CD4-positive, alpha-beta T cell treated with Interferon alpha-2 for 1 hour (primary cell): ENCODE measurements at regions not wholly inside any gene's neighbourhood (a gene's known extent, or its start where the extent isn't known, plus 50 kb on each side); places are given as distances from the start of the nearest gene placed in this dataset.

Source experiments
- DNase-seq, 2 donors: peaks; one replicate each; pipeline ENCODE4 v3.0.0-alpha.2; 2020 to 2022

DNA sequence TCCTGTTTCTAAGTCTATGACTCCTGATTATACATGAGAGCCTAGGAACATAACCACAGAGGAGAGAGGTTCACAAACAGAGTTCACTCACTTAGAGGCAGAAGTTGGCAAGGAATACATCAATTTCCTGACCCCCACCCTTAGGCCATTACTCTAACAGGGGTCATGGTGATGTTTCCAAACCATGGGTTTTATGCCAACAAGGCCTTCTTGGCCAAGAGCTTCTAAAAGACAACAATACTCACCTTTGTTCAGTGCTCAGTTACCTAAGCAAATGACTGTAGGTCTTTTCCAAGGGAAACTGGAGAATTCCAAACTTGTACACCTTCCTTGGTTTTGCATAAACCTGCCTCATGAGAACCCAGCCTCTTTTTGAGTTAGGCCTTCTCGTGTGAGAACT lies 52.6 kb downstream of the ERICH4 start:
- DNase-seq: no peak

DNA sequence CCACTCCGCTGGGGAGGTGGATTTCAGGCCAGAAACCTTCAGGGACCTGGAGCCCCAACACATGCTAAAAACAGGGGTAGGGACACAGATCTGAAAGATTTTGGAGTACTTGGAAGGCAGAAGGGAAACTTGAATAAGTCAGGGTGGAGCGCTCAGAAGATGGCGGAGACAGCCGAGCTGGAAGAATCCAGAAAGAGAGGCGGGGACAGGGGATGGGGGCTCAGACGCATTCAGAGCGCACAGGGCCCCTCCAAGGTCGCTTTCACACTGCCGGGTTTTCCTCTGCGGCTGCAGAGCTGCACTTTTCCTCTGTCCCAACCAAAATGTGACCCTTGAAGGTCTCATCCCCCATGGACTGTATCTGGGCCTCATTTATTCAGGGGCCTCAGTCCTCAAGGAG lies 56.9 kb downstream of the ERICH4 start:
- no peak for DNase-seq

DNA sequence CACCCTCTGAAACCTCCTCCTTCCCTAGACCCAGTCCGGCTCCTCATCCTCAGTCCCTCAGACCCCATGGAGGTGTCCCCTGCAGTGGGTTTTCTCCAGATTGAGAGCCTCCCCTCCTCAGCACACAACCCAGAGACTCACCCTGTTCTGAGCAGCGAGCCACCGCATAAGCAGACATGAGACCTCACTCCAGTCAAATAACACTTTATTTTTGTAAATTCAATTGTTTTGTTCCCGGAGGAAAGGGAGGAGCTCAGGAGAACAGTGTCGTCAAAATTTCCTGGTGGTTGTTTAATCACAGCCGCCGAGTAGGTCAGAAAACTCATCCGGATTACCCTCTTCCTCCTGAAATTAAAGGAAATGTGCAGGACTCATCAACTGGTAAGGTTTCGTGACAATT lies 57.5 kb downstream of the ERICH4 start:
- no peak for DNase-seq

DNA sequence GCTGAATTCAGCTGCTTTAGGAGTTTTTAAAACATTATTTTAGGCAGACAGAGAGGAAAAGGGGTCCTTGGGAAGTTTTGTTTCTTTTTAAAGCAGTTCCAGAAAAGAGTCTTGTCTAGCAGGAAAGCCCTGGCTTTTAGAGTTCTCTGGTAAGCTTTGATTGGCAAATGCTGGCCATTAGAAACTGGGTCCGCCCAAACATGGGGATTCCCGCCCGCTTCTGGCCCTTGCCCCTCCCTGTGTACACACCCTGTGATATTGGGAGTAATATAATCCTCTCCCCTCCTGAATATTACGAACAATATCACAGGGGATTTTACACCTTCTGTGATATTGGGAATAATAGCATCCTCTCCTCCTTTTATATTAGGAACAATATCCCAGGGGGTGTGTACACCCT lies 58.9 kb downstream of the ERICH4 start:
- DNase-seq: no peak

DNA sequence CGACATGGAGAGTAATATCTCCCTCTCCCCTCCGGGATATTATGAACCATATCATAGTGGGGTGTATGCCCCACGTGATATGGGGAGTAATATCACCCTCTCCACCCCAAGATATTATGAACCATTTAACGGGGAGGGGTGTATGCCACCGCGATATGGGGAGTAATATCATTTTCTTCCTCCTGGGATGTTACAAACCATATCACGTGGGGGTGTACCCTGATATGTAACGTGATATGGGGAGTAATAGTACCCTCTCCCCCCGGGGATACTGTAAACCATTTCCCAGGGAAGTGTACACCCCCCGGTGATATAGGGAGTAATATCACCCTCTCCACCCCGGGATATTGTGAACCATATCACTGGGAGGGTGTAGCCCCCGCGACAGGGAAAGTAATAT lies 62.1 kb downstream of the ERICH4 start:
- no peak for DNase-seq

DNA sequence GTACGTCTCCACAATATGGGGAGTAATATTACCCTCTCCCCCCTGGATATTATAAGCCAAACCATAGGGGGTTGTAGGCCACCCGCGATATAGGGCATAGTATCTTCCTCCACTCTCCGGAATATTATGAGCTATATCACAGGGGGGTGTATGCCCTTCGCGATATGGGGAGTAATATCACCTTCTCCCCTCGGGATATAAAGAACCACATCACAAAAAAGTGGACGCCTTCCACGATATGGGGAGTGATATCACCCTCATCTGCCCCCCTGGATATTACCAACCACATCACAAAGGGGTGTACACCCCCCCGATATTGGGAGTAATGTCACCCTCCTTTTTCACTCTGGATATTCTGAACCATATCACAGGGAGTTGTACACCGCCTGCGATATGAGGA lies 65.5 kb upstream of the CEACAM21 start:
- no peak for DNase-seq

DNA sequence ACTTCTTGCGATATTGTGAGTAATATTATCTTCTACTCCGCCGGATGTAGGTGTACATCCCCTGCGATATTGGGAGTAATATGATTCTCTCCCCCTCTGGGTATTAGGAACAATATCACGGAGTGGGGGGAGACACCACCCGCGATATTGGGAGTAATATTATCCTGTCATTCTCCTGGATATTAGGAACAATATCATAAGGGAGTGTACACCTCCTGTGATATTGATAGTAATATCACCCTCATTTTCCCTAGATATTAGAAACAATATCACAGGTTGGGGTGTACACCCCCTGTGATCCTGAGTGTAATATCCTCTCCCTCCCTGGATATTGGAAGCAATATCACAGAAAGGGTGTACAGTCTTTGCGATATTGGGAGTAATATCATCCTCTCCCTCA lies 64.3 kb upstream of the CEACAM21 start:
- no peak for DNase-seq

DNA sequence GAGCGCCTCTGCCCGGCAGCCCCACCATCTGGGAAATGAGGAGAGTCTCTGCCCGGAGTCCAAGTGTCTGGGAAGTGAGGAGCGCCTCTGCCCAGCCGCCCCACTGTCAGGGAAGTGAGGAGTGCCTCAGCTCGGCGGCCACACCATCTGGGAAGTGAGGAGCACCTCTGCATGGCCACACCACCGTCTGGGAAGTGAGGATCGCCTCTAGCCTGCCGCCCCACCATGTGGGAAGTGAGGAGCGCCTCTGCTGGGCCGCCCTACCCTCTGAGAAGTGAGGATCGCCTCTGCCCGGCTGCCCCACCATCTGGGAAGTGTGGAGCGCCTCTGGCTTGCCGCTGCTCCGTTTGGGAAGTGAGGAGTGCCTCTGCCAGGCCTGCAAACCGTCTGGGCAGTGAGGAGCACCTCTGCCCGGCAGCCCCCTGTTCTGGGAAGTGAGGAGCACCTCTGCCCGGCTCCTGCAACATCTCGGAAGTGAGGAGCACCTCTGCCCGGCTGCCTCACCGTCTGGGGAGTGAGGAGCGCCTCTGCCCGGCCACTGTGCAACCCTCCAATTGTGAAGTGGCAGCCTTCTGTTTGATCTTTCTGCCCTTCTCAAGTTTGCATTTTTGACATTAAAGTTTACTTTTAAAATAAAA lies 60.8 kb upstream of the CEACAM21 start:
- no peak for DNase-seq

DNA sequence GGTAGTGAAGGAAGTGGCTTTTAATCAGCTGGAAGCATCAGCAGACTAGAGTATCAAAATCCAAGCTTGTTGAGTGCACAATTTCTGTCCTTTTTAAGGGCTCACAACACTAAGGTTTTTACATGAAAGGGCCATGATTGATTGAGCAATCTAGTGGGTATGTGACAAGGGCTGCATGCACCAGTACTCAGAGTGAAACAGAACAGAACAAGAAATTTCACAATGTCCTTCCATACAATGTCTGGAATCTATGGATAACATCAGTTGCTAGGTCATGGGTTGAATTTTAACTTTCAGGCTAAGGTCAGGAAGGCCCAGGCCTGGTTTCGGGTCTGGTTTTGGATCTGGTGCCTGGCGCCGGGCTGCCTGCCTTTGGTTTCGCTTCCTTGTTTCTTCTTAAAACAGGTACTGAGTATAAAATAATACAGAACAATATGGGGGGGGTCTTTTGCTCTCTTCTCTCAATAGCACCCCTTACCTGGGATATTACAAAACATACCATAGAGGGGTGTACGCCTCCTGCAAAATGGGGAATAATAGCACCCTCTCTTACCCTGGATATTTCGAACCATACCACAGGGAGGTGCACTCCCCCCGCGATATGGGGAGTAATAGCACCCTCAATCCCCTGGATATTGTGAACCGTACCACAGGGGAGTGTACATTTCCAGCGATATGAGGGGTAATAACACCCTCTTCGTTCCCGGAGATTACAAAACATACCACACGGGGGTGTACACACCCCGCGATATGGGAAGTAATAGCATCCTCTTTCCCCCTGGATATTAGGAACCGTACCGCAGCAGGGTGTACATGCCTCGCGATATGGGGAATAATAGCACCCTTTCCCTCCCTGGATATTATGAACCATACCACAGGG lies 59.4 kb upstream of the CEACAM21 start:
- peak; percentile 22 to 34 for DNase-seq

DNA sequence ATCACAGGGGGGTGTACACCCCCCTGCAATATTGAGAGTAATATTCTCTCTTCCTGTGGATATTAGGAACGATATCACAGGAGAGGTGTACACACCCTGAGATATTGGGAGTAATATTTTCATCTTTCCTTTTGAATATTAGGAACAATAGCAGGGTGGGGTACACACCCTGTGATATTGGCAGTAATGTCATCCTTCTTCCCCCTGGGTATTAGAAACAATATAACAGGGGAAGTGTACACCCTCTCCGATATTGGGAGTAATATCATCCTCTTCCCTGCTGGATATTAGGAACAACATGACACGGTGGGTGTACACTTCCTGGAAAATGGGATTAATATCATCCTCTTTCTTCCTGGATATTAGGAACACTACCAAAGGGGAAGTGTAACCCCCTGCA lies 57.8 kb upstream of the CEACAM21 start:
- no peak for DNase-seq

DNA sequence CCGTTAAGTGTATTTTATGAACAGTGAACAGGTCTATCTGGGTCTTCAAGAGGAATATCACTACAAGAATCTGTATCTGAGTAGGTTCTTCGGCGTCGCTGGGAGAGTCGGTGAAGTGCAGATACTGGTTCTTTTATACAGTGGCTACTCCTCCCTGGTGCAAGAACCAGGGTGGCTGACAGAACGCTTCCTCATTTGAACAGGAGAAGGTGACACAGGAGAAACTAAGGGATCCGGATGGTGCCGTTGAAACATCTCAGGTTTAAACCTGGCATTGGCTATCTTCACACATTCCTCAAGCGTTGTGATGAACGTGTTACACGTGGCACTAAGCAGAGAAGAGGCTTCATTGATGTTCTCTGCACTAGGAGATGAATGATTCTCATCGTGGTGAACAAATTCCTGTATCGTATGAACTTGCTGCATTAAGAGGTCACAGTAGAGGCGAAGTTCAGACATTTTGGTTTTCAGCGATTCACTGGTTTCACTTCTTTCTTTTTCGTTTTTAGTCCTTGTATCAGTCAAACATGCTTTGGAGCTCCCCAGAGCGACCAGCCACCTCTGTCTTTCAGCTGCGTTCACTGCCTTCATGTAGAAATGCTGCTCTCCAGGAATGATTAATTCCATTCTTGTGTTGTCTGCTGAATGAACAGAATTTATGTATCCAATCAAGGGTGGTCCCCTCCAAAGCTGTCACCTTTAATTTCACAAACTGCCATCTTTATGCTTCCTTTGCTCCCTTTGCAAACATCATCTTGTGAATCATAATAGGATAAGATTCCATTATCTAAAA lies 54.6 kb upstream of the CEACAM21 start:
- peak in 1 of 2 donors; percentile 45 for DNase-seq

DNA sequence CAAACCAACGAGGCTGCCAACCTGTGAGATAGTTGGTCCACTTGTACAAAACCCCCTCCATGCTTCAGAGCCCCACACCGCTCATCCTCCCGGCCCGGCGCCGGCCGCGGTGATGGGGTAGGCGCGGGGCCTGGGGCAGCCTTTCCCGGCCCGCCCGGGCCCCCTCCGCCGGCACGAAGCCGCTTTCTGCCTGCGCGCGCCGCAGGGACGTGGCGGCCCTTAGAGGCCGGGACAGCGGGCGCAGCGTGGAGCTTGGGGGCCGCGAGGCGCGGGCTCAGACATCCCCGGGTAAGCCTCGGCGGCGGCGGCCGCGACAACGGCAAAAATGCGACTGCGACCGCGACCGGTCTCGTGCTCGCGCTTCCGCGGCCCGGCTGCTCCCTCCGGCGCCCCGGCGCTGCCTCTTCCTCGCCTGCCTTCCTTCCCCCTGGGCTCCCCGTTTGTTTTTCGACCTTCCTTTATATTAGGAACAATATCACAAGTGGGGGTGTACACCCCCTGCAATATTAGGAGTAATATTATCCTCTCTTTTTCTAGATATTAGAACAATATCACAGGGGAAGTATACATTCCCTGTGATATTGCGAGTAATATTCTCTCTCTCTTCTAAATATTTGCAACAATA lies 53.9 kb upstream of the CEACAM21 start:
- DNase-seq: peak; percentile 34 to 59

DNA sequence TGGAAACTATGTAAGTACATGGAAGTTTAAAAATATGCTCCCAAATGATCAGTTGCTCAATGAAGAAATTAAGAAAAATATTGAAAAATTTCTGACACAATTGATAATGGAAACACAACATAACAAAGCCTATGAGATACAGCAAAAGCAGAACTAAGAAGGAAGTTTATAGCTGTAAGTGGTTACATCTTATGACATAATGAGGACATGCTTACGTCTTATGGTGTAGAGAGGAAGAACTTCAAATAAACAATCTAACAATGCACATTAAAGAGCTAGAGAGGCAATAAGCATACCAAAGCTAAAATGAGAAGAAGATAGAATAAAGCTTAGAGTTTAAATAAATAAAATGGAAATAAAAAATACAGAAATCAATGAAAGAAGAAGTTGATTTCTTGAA lies 50.0 kb upstream of the CEACAM21 start:
- DNase-seq: no peak
